Bronchial epithelial cell (primary cell): ENCODE measurements at regions not wholly inside any gene's neighbourhood (a gene's known extent, or its start where the extent isn't known, plus 50 kb on each side); places are given as distances from the start of the nearest gene placed in this dataset.

Experiments
- DNase-seq: peaks from one replicate; pipeline ENCODE4 v3.0.0-alpha.2; 2010; ENCODE audit warnings: low read depth
- FAIRE-seq: peaks from 2 replicates; lab custom pipeline; 2011; peaks lifted over from hg19 to GRCh38; lab: Jason Lieb, UNC
- H3K27me3 ChIP-seq: 2 replicates; pipeline ENCODE4 v1.5.1; 2011; ENCODE audit warnings: low read length; ENCODE audit not compliant: control insufficient read depth, insufficient read depth
- H3K36me3 ChIP-seq: 2 replicates; pipeline ENCODE4 v1.5.1; 2011; ENCODE audit warnings: low read length; ENCODE audit not compliant: control insufficient read depth, insufficient read depth
- H3K4me3 ChIP-seq: 2 replicates; pipeline ENCODE4 v1.5.1; 2011; ENCODE audit warnings: mild to moderate bottlenecking, low read depth, low read length, control low read depth
- CTCF ChIP-seq: IDR thresholded peaks from 2 replicates; pipeline ENCODE4 v1.5.1; 2011; ENCODE audit warnings: mild to moderate bottlenecking, moderate library complexity, low read length, control low read depth, inconsistent platforms; ENCODE audit not compliant: insufficient read depth, severe bottlenecking

GRCh38 chr7:118843456-118843855 is 619.0 kb downstream of the ANKRD7 start:
- DNase-seq (no peak), FAIRE-seq (no peak)
- Histone ChIP-seq H3K27me3 (no peaks in the 10 kb centered on the region), H3K36me3 (no peaks in the 10 kb centered on the region), H3K4me3 (no peak overlapping the region)
- TF ChIP-seq CTCF, result no peak

GRCh38 chr7:118844748-118845147 is 620.2 kb downstream of the ANKRD7 start:
- FAIRE-seq (no peak), DNase-seq (peak; percentile 13)
- Histone ChIP-seq H3K27me3 (no peaks in the 10 kb centered on the region), H3K36me3 (no peaks in the 10 kb centered on the region), H3K4me3 (no peak overlapping the region)
- TF ChIP-seq CTCF, result no peak

- Histone ChIP-seq H3K36me3 (no peaks in the 10 kb centered on the region), H3K27me3 (no peaks in the 10 kb centered on the region), H3K4me3 (no peak overlapping the region)
- TF ChIP-seq CTCF, result no peak
- FAIRE-seq (no peak), DNase-seq (no peak)
These were observed 621.3 kb downstream of the ANKRD7 start for GRCh38 chr7:118845791-118846190.

- Histone ChIP-seq H3K4me3 (no peak overlapping the region), H3K36me3 (no peaks in the 10 kb centered on the region), H3K27me3 (no peaks in the 10 kb centered on the region)
- DNase-seq (no peak), FAIRE-seq (no peak)
- TF ChIP-seq CTCF, result no peak
These were observed 622.5 kb downstream of the ANKRD7 start for GRCh38 chr7:118846977-118847376.

GRCh38 chr7:118855290-118855689 is 630.8 kb downstream of the ANKRD7 start:
- no peak for DNase-seq
- H3K36me3 ChIP-seq, result no peaks in the 10 kb centered on the region
- H3K4me3 ChIP-seq, result no peak overlapping the region
- FAIRE-seq, result no peak
- no peaks in the 10 kb centered on the region for H3K27me3 ChIP-seq
- TF ChIP-seq CTCF, result no peak

- FAIRE-seq, result no peak
- Histone ChIP-seq H3K4me3 (no peak overlapping the region), H3K27me3 (no peaks in the 10 kb centered on the region)
These were observed 634.2 kb downstream of the ANKRD7 start for GRCh38 chr7:118858651-118859149.

More at GRCh38 chr7:118858651-118859149, 634.2 kb downstream of the ANKRD7 start:
- no peak for TF ChIP-seq CTCF
- DNase-seq, result no peak
- H3K36me3 ChIP-seq, result no peaks in the 10 kb centered on the region
